Mesenchymal stem cell (in vitro differentiated cells and primary cell): ENCODE measurements at regions not wholly inside any gene's neighbourhood (a gene's known extent, or its start where the extent isn't known, plus 50 kb on each side); places are given as distances from the start of the nearest gene placed in this dataset.

Source experiments
- DNase-seq: peaks from one replicate; pipeline ENCODE4 v3.0.0-alpha.2; 2013
- H2AFZ ChIP-seq: one replicate; pipeline ENCODE4 v1.6.1; 2013; ENCODE audit warnings: low read depth, mild to moderate bottlenecking, control low read depth, inconsistent platforms, low read length, moderate library complexity
- H2AK5ac ChIP-seq: 2 replicates; pipeline ENCODE4 v1.6.1; 2013; ENCODE audit warnings: low read length, moderate library complexity, mild to moderate bottlenecking, inconsistent platforms; ENCODE audit not compliant: severe bottlenecking
- H2BK120ac ChIP-seq: one replicate; pipeline ENCODE4 v1.6.1; 2013; ENCODE audit warnings: low read depth, mild to moderate bottlenecking, inconsistent platforms, low read length, moderate library complexity
- H2BK12ac ChIP-seq, 2 experiments: one replicate each; pipeline ENCODE4 v1.6.1; 2013; ENCODE audit warnings: inconsistent platforms in 2 of 2, low read length in 2 of 2, mild to moderate bottlenecking in 2 of 2, moderate library complexity in 2 of 2, control low read depth in 1 of 2
- H2BK15ac ChIP-seq: one replicate; pipeline ENCODE4 v1.6.1; 2013; ENCODE audit warnings: mild to moderate bottlenecking, low read depth, inconsistent platforms; ENCODE audit not compliant: poor library complexity, severe bottlenecking
- H2BK5ac ChIP-seq: 2 replicates; pipeline ENCODE4 v1.6.1; 2013; ENCODE audit warnings: low read depth, mild to moderate bottlenecking, low read length, control low read depth, inconsistent platforms; ENCODE audit not compliant: poor library complexity, severe bottlenecking
- H3K14ac ChIP-seq, 2 experiments: one replicate each; pipeline ENCODE4 v1.6.1; 2013; ENCODE audit warnings: inconsistent platforms in 2 of 2, low read length in 2 of 2, control low read depth in 1 of 2, mild to moderate bottlenecking in 1 of 2, moderate library complexity in 1 of 2
- H3K18ac ChIP-seq, 2 experiments: one replicate each; pipeline ENCODE4 v1.6.1; 2013; ENCODE audit warnings: inconsistent platforms in 2 of 2, low read length in 2 of 2, control low read depth in 1 of 2, low read depth in 1 of 2, mild to moderate bottlenecking in 1 of 2
- H3K23ac ChIP-seq, 2 experiments: one replicate each; pipeline ENCODE4 v1.6.1; 2013; ENCODE audit warnings: inconsistent platforms in 2 of 2, low read length in 2 of 2, mild to moderate bottlenecking in 2 of 2, moderate library complexity in 2 of 2, control low read depth in 1 of 2
- H3K27ac ChIP-seq: 2 replicates; pipeline ENCODE4 v1.5.1; 2013; ENCODE audit warnings: mild to moderate bottlenecking, moderate library complexity, low read length, control low read depth, inconsistent platforms; ENCODE audit not compliant: poor library complexity, severe bottlenecking
- H3K27me3 ChIP-seq, 2 experiments: 2 replicates each; pipeline versions ENCODE4 v1.6.1 to v1.7.0; 2013; ENCODE audit warnings: low read length in 2 of 2, mild to moderate bottlenecking in 2 of 2, moderate library complexity in 2 of 2, control low read depth in 1 of 2, inconsistent platforms in 1 of 2; ENCODE audit not compliant: control insufficient read depth in 1 of 2, insufficient read depth in 1 of 2
- H3K36me3 ChIP-seq, 2 experiments: 2 replicates each; pipeline versions ENCODE4 v1.6.1 to v1.7.0; 2013; ENCODE audit warnings: low read length in 2 of 2, control low read depth in 1 of 2, inconsistent platforms in 1 of 2, low read depth in 1 of 2, mild to moderate bottlenecking in 1 of 2; ENCODE audit not compliant: insufficient read depth in 2 of 2, control insufficient read depth in 1 of 2
- H3K4ac ChIP-seq, 2 experiments: one replicate each; pipeline ENCODE4 v1.6.1; 2013; ENCODE audit warnings: inconsistent platforms in 2 of 2, low read length in 2 of 2, mild to moderate bottlenecking in 2 of 2, moderate library complexity in 2 of 2, control low read depth in 1 of 2, low read depth in 1 of 2
- H3K4me1 ChIP-seq: 2 replicates; pipeline ENCODE4 v1.6.1; 2013; ENCODE audit warnings: low read depth, low read length, control low read depth; ENCODE audit not compliant: control insufficient read depth, insufficient read depth
- H3K4me2 ChIP-seq: 2 replicates; pipeline ENCODE4 v1.6.1; 2013; ENCODE audit warnings: low read length, mild to moderate bottlenecking, inconsistent platforms; ENCODE audit not compliant: poor library complexity, severe bottlenecking
- H3K4me3 ChIP-seq, 2 experiments: 2 replicates each; pipeline versions ENCODE4 v1.5.1 to v1.7.0; 2013; ENCODE audit warnings: low read length in 2 of 2, mild to moderate bottlenecking in 2 of 2, control low read depth in 1 of 2, low read depth in 1 of 2; ENCODE audit not compliant: insufficient read depth in 1 of 2
- H3K79me1 ChIP-seq: replicated peaks from 2 replicates; pipeline ENCODE4 v1.6.1; 2013; ENCODE audit warnings: mild to moderate bottlenecking, control low read depth, low read length, inconsistent platforms; ENCODE audit not compliant: poor library complexity, severe bottlenecking
- H3K9ac ChIP-seq: 2 replicates; pipeline ENCODE4 v1.7.0; 2013; ENCODE audit warnings: mild to moderate bottlenecking, low read length, moderate library complexity
- H3K9me3 ChIP-seq: 2 replicates; pipeline ENCODE4 v1.7.0; 2013; ENCODE audit warnings: mild to moderate bottlenecking, low read length; ENCODE audit not compliant: control insufficient read depth
- H4K8ac ChIP-seq: one replicate; pipeline ENCODE4 v1.6.1; 2013; ENCODE audit warnings: inconsistent platforms, mild to moderate bottlenecking, low read length, moderate library complexity
- H4K91ac ChIP-seq: one replicate; pipeline ENCODE4 v1.6.1; 2013; ENCODE audit warnings: mild to moderate bottlenecking, low read length, inconsistent platforms
- WGBS: methylation state at CpG from one replicate; pipeline ENCODE4 v1.1.7; 2013; ENCODE audit warnings: mixed read lengths; 5-methylcytosine and 5-hydroxymethylcytosine counted together

DNA sequence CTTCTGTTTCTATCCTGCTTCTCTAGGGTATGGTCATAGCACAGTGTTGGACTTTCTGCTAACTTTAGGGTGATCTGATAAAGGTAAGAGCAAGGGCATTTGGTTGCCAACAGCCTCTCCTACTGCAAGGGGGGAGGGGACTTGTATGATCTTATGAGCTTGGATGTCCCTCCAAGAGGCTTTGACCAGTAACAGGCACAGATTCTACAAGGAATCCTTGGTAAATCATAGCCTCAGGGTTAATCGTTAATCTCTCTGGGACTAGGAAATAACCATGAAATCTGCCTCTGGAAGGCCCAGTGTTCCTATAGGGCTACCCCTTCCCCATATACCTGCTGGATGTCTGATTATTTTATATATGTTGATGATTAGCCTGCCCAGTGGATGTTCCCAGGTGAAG is 134.8 kb upstream of the TNFSF4 start:
- Histone ChIP-seq H2BK5ac (no peak overlapping the region), H2BK120ac (no peak overlapping the region), H3K4me3 (no peak overlapping the region), H3K79me1 (no peaks in the 10 kb centered on the region), H3K18ac (no peak overlapping the region), H3K9me3 (no peaks in the 10 kb centered on the region), H3K36me3 (no peaks in the 10 kb centered on the region), H4K8ac (no peak overlapping the region), H4K91ac (no peak overlapping the region), H2AK5ac (no peak overlapping the region), H3K4ac (no peak overlapping the region), H3K4me1 (peaks cover 1% of the 10 kb centered on the region), H2BK15ac (no peak overlapping the region), H2BK12ac (no peak overlapping the region), H3K23ac (no peak overlapping the region), H2AFZ (no peak overlapping the region), H3K9ac (no peak overlapping the region), H3K27ac (no peak overlapping the region), H3K14ac (no peak overlapping the region), H3K4me2 (no peak overlapping the region), H3K27me3 (no peaks in the 10 kb centered on the region)
- 100% methylated on average over 1 of the region's 1 CpG for WGBS
- no peak for DNase-seq

GRCh38 chr1:173342736-173343135 is 134.4 kb upstream of the PRDX6 start:
- no peak for DNase-seq
- Histone ChIP-seq H3K27me3 (no peaks in the 10 kb centered on the region), H3K79me1 (no peaks in the 10 kb centered on the region), H2AFZ (no peak overlapping the region), H2BK15ac (no peak overlapping the region), H3K36me3 (no peaks in the 10 kb centered on the region), H3K14ac (no peak overlapping the region), H2AK5ac (no peak overlapping the region), H3K4ac (no peak overlapping the region), H2BK120ac (no peak overlapping the region), H3K9me3 (no peaks in the 10 kb centered on the region), H4K91ac (no peak overlapping the region), H3K27ac (no peak overlapping the region), H3K9ac (no peak overlapping the region), H3K18ac (no peak overlapping the region), H2BK5ac (no peak overlapping the region), H3K23ac (no peak overlapping the region), H3K4me3 (no peak overlapping the region), H2BK12ac (no peak overlapping the region), H3K4me2 (no peak overlapping the region), H3K4me1 (peaks cover 1% of the 10 kb centered on the region), H4K8ac (no peak overlapping the region)
- no CpG with 5 or more reads among the region's 2 CpGs for WGBS

GRCh38 chr1:173344034-173344743 is 132.9 kb upstream of the PRDX6 start:
- Histone ChIP-seq H3K36me3 (no peaks in the 10 kb centered on the region), H2AK5ac (no peak overlapping the region), H3K14ac (no peak overlapping the region), H3K79me1 (no peaks in the 10 kb centered on the region), H2BK120ac (no peak overlapping the region), H3K23ac (no peak overlapping the region), H3K18ac (no peak overlapping the region), H3K4me2 (no peak overlapping the region), H3K27ac (no peak overlapping the region), H4K91ac (no peak overlapping the region), H4K8ac (no peak overlapping the region), H2BK5ac (no peak overlapping the region), H2BK12ac (no peak overlapping the region), H2BK15ac (no peak overlapping the region), H2AFZ (no peak overlapping the region), H3K4me1 (peaks cover 1% of the 10 kb centered on the region), H3K9ac (no peak overlapping the region), H3K4ac (no peak overlapping the region), H3K9me3 (no peaks in the 10 kb centered on the region), H3K4me3 (no peak overlapping the region), H3K27me3 (no peaks in the 10 kb centered on the region)
- DNase-seq: no peak
- 98% methylated on average over 2 of the region's 4 CpGs for WGBS

GRCh38 chr1:173347282-173347818 is 129.8 kb upstream of the PRDX6 start:
- no peak overlapping the region for H2BK15ac ChIP-seq
- no peak overlapping the region for H2AFZ ChIP-seq
- H3K4me2 ChIP-seq: no peak overlapping the region
- H3K27ac ChIP-seq: no peak overlapping the region
- H4K91ac ChIP-seq: no peak overlapping the region
- 87% methylated on average over 1 of the region's 1 CpG for WGBS
- no peak overlapping the region for H3K14ac ChIP-seq
- no peak overlapping the region for H2BK120ac ChIP-seq
- DNase-seq: no peak
- no peak overlapping the region for H3K18ac ChIP-seq
- no peak overlapping the region for H3K23ac ChIP-seq
- H3K27me3 ChIP-seq: no peaks in the 10 kb centered on the region
- H2BK12ac ChIP-seq: no peak overlapping the region
- no peak overlapping the region for H3K4ac ChIP-seq
- H2AK5ac ChIP-seq: no peak overlapping the region
- H3K9me3 ChIP-seq: peaks cover 6% of the 10 kb centered on the region
- H2BK5ac ChIP-seq: no peak overlapping the region
- H4K8ac ChIP-seq: no peak overlapping the region
- no peaks in the 10 kb centered on the region for H3K36me3 ChIP-seq
- peaks cover 2% of the 10 kb centered on the region for H3K79me1 ChIP-seq
- no peaks in the 10 kb centered on the region for H3K4me1 ChIP-seq
- H3K4me3 ChIP-seq: no peak overlapping the region
- H3K9ac ChIP-seq: no peak overlapping the region
